Keratinocyte (primary cell): ENCODE measurements at regions not wholly inside any gene's neighbourhood (a gene's known extent, or its start where the extent isn't known, plus 50 kb on each side); places are given as distances from the start of the nearest gene placed in this dataset.
A peak's percentile ranks its signal among the peaks of the same experiment; 100 is the strongest.

Experiments used
- DNase-seq: peaks from one replicate; pipeline ENCODE4 v3.0.0-alpha.2; 2011; ENCODE audit warnings: low read depth, missing footprints, low spot score
- FAIRE-seq: peaks from 2 replicates; lab custom pipeline; 2011; peaks lifted over from hg19 to GRCh38; lab: Jason Lieb, UNC
- H2AFZ ChIP-seq: 2 replicates; pipeline ENCODE4 v1.6.0; 2012; ENCODE audit warnings: low read length, control low read depth, inconsistent platforms; ENCODE audit not compliant: control insufficient read depth
- H3K27ac ChIP-seq: 2 replicates; pipeline ENCODE4 v1.5.1; 2011; ENCODE audit warnings: low read length; ENCODE audit not compliant: control insufficient read depth, insufficient read depth
- H3K27me3 ChIP-seq: 3 replicates; pipeline ENCODE4 v1.6.0; 2011; ENCODE audit warnings: low read length; ENCODE audit not compliant: control insufficient read depth, insufficient read depth; ENCODE audit errors: extremely low read depth
- H3K36me3 ChIP-seq, 2 experiments: 2 replicates in 1 of 2; 3 replicates in 1 of 2; pipeline ENCODE4 v1.5.1; 2011; ENCODE audit warnings: low read length in 2 of 2, mild to moderate bottlenecking in 1 of 2; ENCODE audit not compliant: control insufficient read depth in 2 of 2, insufficient read depth in 2 of 2; ENCODE audit errors: extremely low read depth in 1 of 2
- H3K4me1 ChIP-seq: 3 replicates; pipeline ENCODE4 v1.5.1; 2011; ENCODE audit warnings: low read length; ENCODE audit not compliant: control insufficient read depth, insufficient read depth; ENCODE audit errors: extremely low read depth
- H3K4me2 ChIP-seq: 3 replicates; pipeline ENCODE4 v1.6.0; 2011; ENCODE audit warnings: low read depth, low read length; ENCODE audit not compliant: control insufficient read depth, insufficient read depth; ENCODE audit errors: extremely low read depth
- H3K4me3 ChIP-seq, 3 experiments: fragments of 200-600 bp in 1 of 3; sonication (generic) in 1 of 3; 2 replicates in 2 of 3; 3 replicates in 1 of 3; pipeline ENCODE4 v1.5.1; 2011 to 2016; ENCODE audit warnings: low read length in 3 of 3, mild to moderate bottlenecking in 3 of 3, control low read depth in 2 of 3, inconsistent platforms in 1 of 3, low read depth in 1 of 3, mixed read lengths in 1 of 3, mixed run types in 1 of 3, moderate library complexity in 1 of 3; ENCODE audit not compliant: control insufficient read depth in 2 of 3, insufficient read depth in 2 of 3; ENCODE audit errors: extremely low read depth in 1 of 3
- H3K79me2 ChIP-seq: 2 replicates; pipeline ENCODE4 v1.6.0; 2012; ENCODE audit warnings: low read length; ENCODE audit not compliant: control insufficient read depth, insufficient read depth
- H3K9ac ChIP-seq: 3 replicates; pipeline ENCODE4 v1.6.0; 2011; ENCODE audit warnings: low read length; ENCODE audit not compliant: control insufficient read depth, insufficient read depth; ENCODE audit errors: extremely low read depth
- H3K9me1 ChIP-seq: 3 replicates; pipeline ENCODE4 v1.6.0; 2011; ENCODE audit warnings: low read length; ENCODE audit not compliant: control insufficient read depth, insufficient read depth; ENCODE audit errors: extremely low read depth
- H3K9me3 ChIP-seq: 2 replicates; pipeline ENCODE4 v1.5.1; 2012; ENCODE audit warnings: low read depth, low read length; ENCODE audit not compliant: control insufficient read depth
- H4K20me1 ChIP-seq: 3 replicates; pipeline ENCODE4 v1.6.0; 2011; ENCODE audit warnings: low read length; ENCODE audit not compliant: control insufficient read depth, insufficient read depth; ENCODE audit errors: extremely low read depth
- EZH2 ChIP-seq: IDR thresholded peaks from one replicate; pipeline ENCODE4 v1.6.1; 2012; ENCODE audit warnings: inconsistent platforms, mild to moderate bottlenecking, low read length, moderate library complexity
- dilution Hi-C: fragments of 300-500 bp; cut with MboI; formaldehyde crosslinking; loops from one replicate; pipeline ENCODE4 v1.7.0; 2020; ENCODE audit warnings: low sequenced_read_pairs; ENCODE audit not compliant: extremely low pct_ligation_motif_present
- TF ChIP-seq, protein P1 (sequence below), 3 experiments: IDR thresholded peaks in 1 of 3; conservative IDR thresholded peaks in 1 of 3; optimal IDR thresholded peaks in 1 of 3; 2 replicates in 2 of 3; 3 replicates in 1 of 3; pipeline versions ENCODE3 to v1.5.1; 2011; ENCODE audit warnings: low read length in 3 of 3, mild to moderate bottlenecking in 3 of 3, moderate library complexity in 2 of 3, control low read depth in 1 of 3, inconsistent platforms in 1 of 3; ENCODE audit not compliant: insufficient read depth in 2 of 3; ENCODE audit errors: extremely low read depth in 1 of 3

DNA sequence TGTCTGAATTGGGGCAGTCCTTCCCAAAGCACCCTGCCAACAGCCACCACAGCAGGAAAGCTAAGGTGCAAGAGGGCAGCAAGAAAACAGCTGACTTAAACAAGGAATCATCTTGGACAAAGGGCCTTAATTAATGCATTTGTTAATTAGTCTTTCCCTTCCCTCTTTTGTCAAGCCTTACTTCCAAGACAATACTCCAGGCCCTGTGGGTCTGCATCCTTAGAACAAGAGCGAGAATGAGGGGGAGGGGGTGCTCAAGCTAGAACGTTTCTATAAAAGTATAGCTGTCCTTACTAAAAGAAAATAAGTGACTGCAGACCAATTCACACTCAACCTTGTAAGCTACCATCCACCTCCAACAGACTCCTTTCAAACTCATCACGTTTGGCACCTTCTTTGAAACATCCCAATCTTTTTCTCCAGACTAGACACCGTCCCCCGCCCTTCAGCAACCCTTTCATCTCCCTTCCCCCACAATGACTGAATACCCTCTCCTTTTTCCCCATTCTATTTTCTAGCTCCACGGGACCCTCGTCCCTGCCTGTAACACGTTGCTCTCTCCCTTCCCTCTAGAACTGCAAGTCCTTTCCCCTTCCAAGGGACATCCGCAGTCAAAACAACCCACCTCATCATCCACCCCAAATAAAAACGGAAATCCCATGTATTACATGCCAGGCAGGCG lies 85.7 kb upstream of the RNF38 start:
- Histone ChIP-seq H3K9me3 (no peaks in the 10 kb centered on the region), H3K4me3 (peak overlapping the region; percentile 78 to 91 (median 82)), H3K27me3 (no peaks in the 10 kb centered on the region), H4K20me1 (no peaks in the 10 kb centered on the region), H3K27ac (peak overlapping the region; percentile 57), H3K79me2 (peaks cover 38% of the 10 kb centered on the region), H3K4me2 (peak overlapping the region; percentile 77), H3K4me1 (peaks cover 16% of the 10 kb centered on the region), H3K9ac (peak overlapping the region; percentile 84), H3K9me1 (no peaks in the 10 kb centered on the region), H2AFZ (peak overlapping the region; percentile 80), H3K36me3 (no peaks in the 10 kb centered on the region)
- dilution Hi-C loops = no loop called here
- FAIRE-seq (peak; percentile 17), DNase-seq (no peak)
- no peak for TF ChIP-seq EZH2
- TF ChIP-seq, protein P1, sequence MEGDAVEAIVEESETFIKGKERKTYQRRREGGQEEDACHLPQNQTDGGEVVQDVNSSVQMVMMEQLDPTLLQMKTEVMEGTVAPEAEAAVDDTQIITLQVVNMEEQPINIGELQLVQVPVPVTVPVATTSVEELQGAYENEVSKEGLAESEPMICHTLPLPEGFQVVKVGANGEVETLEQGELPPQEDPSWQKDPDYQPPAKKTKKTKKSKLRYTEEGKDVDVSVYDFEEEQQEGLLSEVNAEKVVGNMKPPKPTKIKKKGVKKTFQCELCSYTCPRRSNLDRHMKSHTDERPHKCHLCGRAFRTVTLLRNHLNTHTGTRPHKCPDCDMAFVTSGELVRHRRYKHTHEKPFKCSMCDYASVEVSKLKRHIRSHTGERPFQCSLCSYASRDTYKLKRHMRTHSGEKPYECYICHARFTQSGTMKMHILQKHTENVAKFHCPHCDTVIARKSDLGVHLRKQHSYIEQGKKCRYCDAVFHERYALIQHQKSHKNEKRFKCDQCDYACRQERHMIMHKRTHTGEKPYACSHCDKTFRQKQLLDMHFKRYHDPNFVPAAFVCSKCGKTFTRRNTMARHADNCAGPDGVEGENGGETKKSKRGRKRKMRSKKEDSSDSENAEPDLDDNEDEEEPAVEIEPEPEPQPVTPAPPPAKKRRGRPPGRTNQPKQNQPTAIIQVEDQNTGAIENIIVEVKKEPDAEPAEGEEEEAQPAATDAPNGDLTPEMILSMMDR (optimal IDR thresholded peaks at IDR 0.05 in 1 of 3, IDR thresholded peaks at IDR 0.05 in 1 of 3, conservative IDR thresholded peaks at IDR 0.05 in 1 of 3; ENCODE audit: extremely low read depth in 1 of 3, insufficient read depth in 2 of 3, low read length in 3 of 3) = no peak

DNA sequence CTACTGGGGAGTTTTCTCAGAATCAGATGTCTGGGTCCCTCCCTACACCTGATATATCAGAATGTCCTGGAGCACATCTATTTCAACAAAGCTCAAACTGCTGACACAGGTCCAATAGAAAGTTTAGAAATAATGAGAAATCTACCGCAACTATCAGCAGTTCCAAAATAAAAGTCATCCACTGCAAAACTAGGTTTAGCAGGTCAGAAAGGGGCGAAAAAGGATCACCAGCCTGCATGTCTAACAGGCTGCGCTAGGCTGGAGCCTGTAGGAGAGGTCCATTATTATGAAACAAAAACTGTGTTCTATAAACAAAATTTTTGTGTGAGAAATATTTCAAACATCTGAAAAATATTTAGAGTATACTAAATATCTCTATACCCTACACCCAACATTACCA lies 84.1 kb upstream of the RNF38 start:
- no peak for FAIRE-seq

More for the DNA sequence above, 84.1 kb upstream of the RNF38 start:
- Histone ChIP-seq H4K20me1 (no peaks in the 10 kb centered on the region), H2AFZ (no peak overlapping the region), H3K79me2 (peaks cover 48% of the 10 kb centered on the region), H3K36me3 (no peaks in the 10 kb centered on the region), H3K9me1 (no peaks in the 10 kb centered on the region), H3K27me3 (no peaks in the 10 kb centered on the region), H3K27ac (no peak overlapping the region), H3K9me3 (no peaks in the 10 kb centered on the region), H3K4me1 (peaks cover 16% of the 10 kb centered on the region), H3K4me2 (no peak overlapping the region), H3K9ac (no peak overlapping the region), H3K4me3 (no peak overlapping the region)
- DNase-seq = no peak
- no peak for TF ChIP-seq EZH2
- TF ChIP-seq, protein P1 (optimal IDR thresholded peaks at IDR 0.05 in 1 of 3, IDR thresholded peaks at IDR 0.05 in 1 of 3, conservative IDR thresholded peaks at IDR 0.05 in 1 of 3; ENCODE audit: extremely low read depth in 1 of 3, insufficient read depth in 2 of 3, low read length in 3 of 3) = no peak
- dilution Hi-C loops = no loop called here
